GM12874 (cell line): ENCODE measurements at regions not wholly inside any gene's neighbourhood (a gene's known extent, or its start where the extent isn't known, plus 50 kb on each side); places are given as distances from the start of the nearest gene placed in this dataset.

Experiments used
- TF ChIP-seq, protein P1 (sequence below): IDR thresholded peaks from 2 replicates; pipeline ENCODE4 v1.5.1; 2011; ENCODE audit warnings: low read depth, mild to moderate bottlenecking, control low read depth, low read length, moderate library complexity; ENCODE audit not compliant: insufficient read depth

DNA sequence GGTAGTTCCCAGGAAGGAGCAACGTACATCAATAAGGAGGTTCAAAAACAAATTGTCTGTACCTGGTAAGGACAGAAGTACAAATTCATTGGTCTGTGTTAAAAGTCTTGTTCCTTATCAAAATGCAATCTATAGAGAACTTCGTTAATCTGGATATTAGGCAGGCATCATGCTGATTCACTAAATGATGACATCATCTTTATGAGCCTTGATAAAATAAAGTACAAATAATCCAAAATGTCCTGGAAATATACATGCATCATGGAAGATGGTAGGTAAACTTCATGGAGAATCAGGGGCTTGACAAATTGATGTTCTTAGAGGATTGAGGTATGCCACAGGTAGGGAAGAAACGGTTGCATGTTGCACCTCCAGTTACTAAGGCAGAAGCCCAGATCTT, 433.9 kb downstream of the TRIML1 start:
- TF ChIP-seq, protein P1, sequence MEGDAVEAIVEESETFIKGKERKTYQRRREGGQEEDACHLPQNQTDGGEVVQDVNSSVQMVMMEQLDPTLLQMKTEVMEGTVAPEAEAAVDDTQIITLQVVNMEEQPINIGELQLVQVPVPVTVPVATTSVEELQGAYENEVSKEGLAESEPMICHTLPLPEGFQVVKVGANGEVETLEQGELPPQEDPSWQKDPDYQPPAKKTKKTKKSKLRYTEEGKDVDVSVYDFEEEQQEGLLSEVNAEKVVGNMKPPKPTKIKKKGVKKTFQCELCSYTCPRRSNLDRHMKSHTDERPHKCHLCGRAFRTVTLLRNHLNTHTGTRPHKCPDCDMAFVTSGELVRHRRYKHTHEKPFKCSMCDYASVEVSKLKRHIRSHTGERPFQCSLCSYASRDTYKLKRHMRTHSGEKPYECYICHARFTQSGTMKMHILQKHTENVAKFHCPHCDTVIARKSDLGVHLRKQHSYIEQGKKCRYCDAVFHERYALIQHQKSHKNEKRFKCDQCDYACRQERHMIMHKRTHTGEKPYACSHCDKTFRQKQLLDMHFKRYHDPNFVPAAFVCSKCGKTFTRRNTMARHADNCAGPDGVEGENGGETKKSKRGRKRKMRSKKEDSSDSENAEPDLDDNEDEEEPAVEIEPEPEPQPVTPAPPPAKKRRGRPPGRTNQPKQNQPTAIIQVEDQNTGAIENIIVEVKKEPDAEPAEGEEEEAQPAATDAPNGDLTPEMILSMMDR: no peak

DNA sequence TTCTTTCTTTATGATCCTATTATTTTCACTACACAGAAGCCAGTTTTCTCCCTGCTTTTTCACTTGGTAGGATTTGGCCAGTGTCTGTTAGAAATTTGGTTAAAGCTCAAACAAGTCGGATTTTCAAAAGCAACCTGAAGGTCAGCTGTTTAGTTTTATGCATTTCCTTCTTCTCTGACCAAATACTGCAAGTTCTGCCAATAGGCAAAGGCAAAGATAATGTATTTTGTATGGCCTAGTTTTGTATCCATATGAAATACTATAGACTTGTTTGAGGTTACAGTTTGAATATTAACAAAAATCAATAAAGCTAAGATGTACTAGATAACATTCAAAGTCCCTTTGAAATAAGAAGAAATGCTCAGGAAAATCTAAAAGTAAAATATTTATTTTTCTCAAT, 439.4 kb downstream of the TRIML1 start:
- TF ChIP-seq, protein P1: no peak

DNA sequence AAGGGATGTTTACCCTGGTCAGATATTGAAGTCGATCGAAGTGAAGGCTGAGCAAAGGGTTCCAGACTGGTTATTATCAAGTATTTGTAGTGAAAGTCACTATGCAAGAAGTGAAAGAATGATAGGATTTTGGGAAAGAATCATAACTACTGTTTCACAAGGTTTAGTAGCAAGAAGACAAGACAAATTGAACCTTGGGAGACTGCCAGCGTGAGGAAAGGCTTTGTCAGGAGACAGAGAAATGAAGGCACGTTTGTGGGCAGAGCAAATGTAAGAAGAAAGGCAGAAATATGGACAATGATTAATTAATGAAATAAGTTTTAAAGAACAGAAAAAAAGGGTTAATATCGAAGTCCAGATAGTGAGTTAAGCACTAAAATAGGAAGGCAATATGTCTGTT, 456.8 kb downstream of the TRIML1 start:
- TF ChIP-seq, protein P1: no peak

DNA sequence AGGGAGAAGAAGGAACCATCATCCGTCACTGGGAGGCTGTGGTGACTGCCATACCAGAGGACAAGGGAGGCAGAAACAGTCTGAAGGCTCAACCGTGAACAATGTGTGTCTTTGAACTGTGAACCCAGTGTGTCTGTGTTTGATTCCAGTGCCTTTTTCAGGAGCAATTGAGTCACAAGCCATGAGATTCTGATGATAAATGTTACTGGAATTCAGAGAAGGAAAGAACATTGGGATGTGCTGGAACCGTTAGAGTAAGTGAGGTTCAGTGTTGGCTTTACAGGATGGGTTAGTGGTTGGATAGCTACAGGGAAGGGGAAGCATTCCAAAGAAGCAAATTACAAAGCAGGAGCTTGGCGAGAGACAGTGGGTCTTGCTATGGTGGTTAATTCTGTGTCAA, 464.4 kb downstream of the TRIML1 start:
- TF ChIP-seq, protein P1: no peak

DNA sequence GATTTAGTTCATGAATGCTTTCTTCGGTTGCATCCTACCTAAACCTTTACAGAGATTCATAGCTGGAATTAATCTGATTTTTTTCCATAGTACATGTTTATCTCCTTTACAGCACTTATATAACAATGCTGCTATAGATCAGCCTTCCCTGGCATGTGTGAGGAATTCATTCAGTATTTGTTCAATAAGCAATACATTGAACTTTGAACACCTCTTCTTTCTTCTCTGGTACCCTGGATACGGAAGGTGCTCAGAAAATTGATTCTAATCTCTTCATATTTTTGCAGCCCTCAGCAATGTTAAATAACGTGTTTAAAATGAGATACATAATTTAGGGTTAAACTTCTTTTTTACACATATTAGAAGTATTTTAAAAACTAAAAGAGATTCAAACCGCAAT, 467.4 kb downstream of the TRIML1 start:
- TF ChIP-seq, protein P1: no peak

DNA sequence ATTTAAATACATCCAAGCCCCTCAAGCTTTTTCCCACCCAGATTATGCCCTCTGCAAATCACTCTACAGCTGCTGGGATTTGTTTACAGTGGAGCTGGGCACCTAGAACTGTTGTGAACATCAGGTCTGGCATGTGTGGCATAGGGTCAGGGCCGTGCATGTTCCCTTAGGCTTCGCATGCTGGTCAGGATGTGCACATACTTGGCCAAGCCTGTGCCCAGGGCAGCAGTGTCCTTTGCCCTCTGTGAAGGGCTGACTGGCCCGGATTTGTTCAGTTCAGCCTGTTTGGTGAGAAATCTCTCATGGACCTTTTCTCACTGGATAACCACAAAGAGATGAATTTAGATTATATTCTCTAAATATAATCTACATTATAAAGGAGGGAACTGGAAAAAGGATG, 471.9 kb downstream of the TRIML1 start:
- TF ChIP-seq, protein P1: no peak

DNA sequence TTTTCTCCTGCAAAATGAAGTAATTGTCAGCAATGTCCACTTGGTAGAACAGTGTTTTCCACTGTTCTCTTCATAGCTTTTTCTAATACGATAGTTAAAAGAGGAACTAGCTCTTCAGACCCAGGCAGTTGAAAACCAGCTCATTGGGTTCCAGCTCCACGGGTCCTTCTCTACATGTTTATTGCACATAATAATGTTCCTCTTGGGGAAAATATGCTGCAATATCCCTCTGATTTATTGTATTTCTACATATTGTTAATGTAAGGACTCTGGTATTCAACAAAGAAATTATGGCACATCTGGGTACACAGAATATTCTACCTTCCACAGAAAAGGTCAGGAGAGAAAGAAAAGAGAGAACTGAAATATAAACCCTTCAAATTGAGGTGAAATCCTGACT, 473.4 kb downstream of the TRIML1 start:
- TF ChIP-seq, protein P1: no peak

DNA sequence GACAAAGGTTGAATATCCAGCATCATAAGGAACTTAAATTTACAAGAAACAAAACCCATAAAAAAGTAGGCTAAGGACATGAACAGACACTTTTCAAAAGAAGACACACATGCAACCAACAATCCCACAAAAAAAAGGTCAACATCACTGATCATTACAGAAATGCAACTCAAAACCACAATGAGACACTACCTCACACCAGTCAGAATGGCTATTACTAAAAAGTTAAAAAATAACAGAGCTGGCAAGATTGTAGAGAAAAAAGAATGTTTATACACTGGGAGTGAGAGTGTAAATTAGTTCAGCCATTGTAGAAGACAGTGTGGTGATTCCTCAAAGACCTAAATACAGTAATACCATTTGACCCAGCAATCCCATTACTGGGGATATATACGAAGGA, 474.7 kb downstream of the TRIML1 start:
- TF ChIP-seq, protein P1: no peak
